CD4-positive, alpha-beta T cell (primary cell): ENCODE measurements at regions not wholly inside any gene's neighbourhood (a gene's known extent, or its start where the extent isn't known, plus 50 kb on each side); places are given as distances from the start of the nearest gene placed in this dataset.

Source experiments
- ATAC-seq: fragments of 200-7000 bp; cut with Tn5 transposase; one replicate; pipeline ENCODE4 v1.10.0; 2022; ENCODE audit warnings: mild to moderate bottlenecking; ENCODE audit not compliant: poor library complexity
- CTCF ChIA-PET: fragments of 350-600 bp; sonication (Branson Sonifier 250); formaldehyde crosslinking; loops from one replicate; lab custom pipeline; 2021; ENCODE audit warnings: antibody characterized with exemption, inconsistent platforms; lab: Charles Lee
- POLR2A ChIA-PET: fragments of 350-600 bp; sonication (Branson Sonifier 250); formaldehyde crosslinking; loops from one replicate; lab custom pipeline; 2021; ENCODE audit warnings: antibody characterized with exemption, inconsistent platforms; lab: Charles Lee
- DNase-seq, 14 experiments: peaks; one replicate each; pipeline ENCODE4 v3.0.0-alpha.2; 2013 to 2020; ENCODE audit warnings: mixed read lengths in 2 of 14
- H3K27ac ChIP-seq, 2 donors: one replicate each; pipeline versions ENCODE4 v1.5.1 to v1.7.0; 2013; ENCODE audit warnings: low read length in 2 of 2, low read depth in 1 of 2, mild to moderate bottlenecking in 1 of 2
- H3K27me3 ChIP-seq, 2 experiments: 1 replicate in 1 of 2; 2 replicates in 1 of 2; pipeline versions ENCODE4 v1.6.1 to v1.7.0; 2013; ENCODE audit warnings: low read length in 2 of 2, control low read depth in 1 of 2, mild to moderate bottlenecking in 1 of 2, moderate library complexity in 1 of 2; ENCODE audit not compliant: insufficient read depth in 2 of 2, control insufficient read depth in 1 of 2
- H3K36me3 ChIP-seq: one replicate; pipeline ENCODE4 v1.6.1; 2013; ENCODE audit warnings: low read length, control low read depth; ENCODE audit not compliant: insufficient read depth
- H3K4me1 ChIP-seq: one replicate; pipeline ENCODE4 v1.6.1; 2013; ENCODE audit warnings: low read length, control low read depth; ENCODE audit not compliant: insufficient read depth
- H3K4me3 ChIP-seq: one replicate; pipeline ENCODE4 v1.5.1; 2013; ENCODE audit warnings: mild to moderate bottlenecking, low read length, moderate library complexity
- H3K9me3 ChIP-seq, 2 experiments: 1 replicate in 1 of 2; 2 replicates in 1 of 2; pipeline versions ENCODE4 v1.6.1 to v1.7.0; 2013; ENCODE audit warnings: low read length in 2 of 2, mild to moderate bottlenecking in 2 of 2, control low read depth in 1 of 2, moderate library complexity in 1 of 2; ENCODE audit not compliant: control insufficient read depth in 1 of 2, insufficient read depth in 1 of 2
- H3K27ac Mint-ChIP-seq: one replicate; pipeline ENCODE4 v1.8.0; 2020; ENCODE audit warnings: mixed read lengths
- H3K27me3 Mint-ChIP-seq: one replicate; pipeline ENCODE4 v1.8.0; 2021; ENCODE audit warnings: mixed read lengths
- H3K36me3 Mint-ChIP-seq: one replicate; pipeline ENCODE4 v1.8.0; 2021; ENCODE audit warnings: low read depth, mixed read lengths
- H3K4me1 Mint-ChIP-seq: one replicate; pipeline ENCODE4 v1.8.0; 2021; ENCODE audit warnings: low read depth, mixed read lengths
- H3K4me3 Mint-ChIP-seq: one replicate; pipeline ENCODE4 v1.8.0; 2020; ENCODE audit warnings: mild to moderate bottlenecking, mixed read lengths
- H3K9me3 Mint-ChIP-seq: one replicate; pipeline ENCODE4 v1.8.0; 2020; ENCODE audit warnings: mixed read lengths
- CTCF ChIP-seq: fragments of 200-600 bp; IDR thresholded peaks from one replicate; pipeline ENCODE4 v1.8.0; 2022; ENCODE audit warnings: antibody characterized with exemption, mild to moderate bottlenecking
- intact Hi-C, 2 experiments: fragments of 100-400 bp; cut with DNase I in 1 of 2; cut with micrococcal nuclease in 1 of 2; formaldehyde crosslinking; loops; one replicate each; pipeline versions ENCODE4 v1.15.1 to v1.9.0; 2023 to 2025; cut with DNase I, micrococcal nuclease

GRCh38 chrY:15501181-15501580 is 976.9 kb downstream of the NLGN4Y start:
- no peaks in the 10 kb centered on the region for H3K9me3 ChIP-seq
- no peaks in the 10 kb centered on the region for H3K4me1 ChIP-seq
- ChIA-PET POLR2A (no interaction called here), CTCF (no interaction called here)
- no peak for DNase-seq
- no peak overlapping the region for H3K4me3 ChIP-seq
- no peaks in the 10 kb centered on the region for H3K9me3 Mint-ChIP-seq
- H3K27me3 ChIP-seq, result no peaks in the 10 kb centered on the region
- intact Hi-C loops, result no loop called here
- no peaks in the 10 kb centered on the region for H3K36me3 Mint-ChIP-seq
- no peak for TF ChIP-seq CTCF
- H3K4me3 Mint-ChIP-seq, result no peak overlapping the region
- no peak overlapping the region for H3K27ac ChIP-seq
- no peaks in the 10 kb centered on the region for H3K36me3 ChIP-seq
- peaks cover 22% of the 10 kb centered on the region for H3K27me3 Mint-ChIP-seq
- H3K27ac Mint-ChIP-seq, result no peak overlapping the region
- no peaks in the 10 kb centered on the region for H3K4me1 Mint-ChIP-seq
- no peak for ATAC-seq

GRCh38 chrY:15510288-15510687 is 986.0 kb downstream of the NLGN4Y start:
- CTCF ChIA-PET, result no interaction called here

DNA sequence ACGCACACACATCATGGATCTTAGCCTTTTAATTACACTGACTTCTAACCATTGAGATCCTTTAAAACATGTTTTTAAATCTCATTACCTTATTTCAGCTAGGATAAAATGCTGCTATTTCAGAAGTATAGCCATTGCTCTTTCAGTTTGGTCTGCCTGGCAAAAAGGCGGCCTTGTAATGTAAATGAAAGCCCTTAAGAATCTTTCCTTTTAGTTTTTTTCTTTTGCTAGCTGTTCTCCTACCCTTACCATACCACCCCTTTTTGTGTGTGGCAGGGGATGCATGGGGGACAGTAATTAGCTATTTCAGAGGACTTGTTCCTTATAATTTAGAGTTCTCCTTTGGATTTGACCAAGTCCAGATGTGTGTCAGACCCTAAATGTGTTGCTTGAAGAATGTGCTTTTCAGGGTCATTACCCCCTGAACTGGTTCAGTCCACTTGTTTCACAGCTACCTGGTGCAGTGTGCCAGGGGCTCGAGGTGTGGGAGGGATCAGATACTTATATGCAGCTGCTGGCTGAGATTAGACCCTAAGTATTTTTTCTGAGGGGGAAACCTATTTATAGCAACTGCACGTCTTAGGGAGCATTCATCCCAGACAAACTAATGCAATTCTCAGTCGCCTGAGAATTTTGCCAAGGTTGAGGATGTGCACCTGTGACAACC is 986.8 kb downstream of the NLGN4Y start:
- Mint-ChIP-seq H3K4me3 (no peak overlapping the region), H3K4me1 (no peaks in the 10 kb centered on the region), H3K36me3 (no peaks in the 10 kb centered on the region), H3K27ac (no peak overlapping the region), H3K9me3 (no peaks in the 10 kb centered on the region), H3K27me3 (no peaks in the 10 kb centered on the region)
- no peaks in the 10 kb centered on the region for H3K4me1 ChIP-seq
- H3K4me3 ChIP-seq, result no peak overlapping the region
- H3K9me3 ChIP-seq, result no peaks in the 10 kb centered on the region
- ATAC-seq (no peak), DNase-seq (no peak)
- H3K27me3 ChIP-seq, result no peaks in the 10 kb centered on the region
- intact Hi-C loops, result no loop called here
- H3K36me3 ChIP-seq, result no peaks in the 10 kb centered on the region
- POLR2A ChIA-PET, result no interaction called here
- no peak for TF ChIP-seq CTCF
- no peak overlapping the region for H3K27ac ChIP-seq
- CTCF ChIA-PET, result no interaction called here

More at GRCh38 chrY:15510288-15510687, 986.0 kb downstream of the NLGN4Y start:
- no peaks in the 10 kb centered on the region for H3K4me1 Mint-ChIP-seq
- no peaks in the 10 kb centered on the region for H3K9me3 Mint-ChIP-seq
- H3K27me3 Mint-ChIP-seq, result peaks cover 5% of the 10 kb centered on the region
- ATAC-seq (no peak), DNase-seq (no peak)
- H3K36me3 ChIP-seq, result no peaks in the 10 kb centered on the region
- H3K4me3 ChIP-seq, result no peak overlapping the region
- no peaks in the 10 kb centered on the region for H3K4me1 ChIP-seq
- no peak overlapping the region for H3K4me3 Mint-ChIP-seq
- H3K36me3 Mint-ChIP-seq, result no peaks in the 10 kb centered on the region
- TF ChIP-seq CTCF, result no peak
- H3K27ac ChIP-seq, result no peak overlapping the region
- no peaks in the 10 kb centered on the region for H3K27me3 ChIP-seq
- POLR2A ChIA-PET, result no interaction called here
- no peak overlapping the region for H3K27ac Mint-ChIP-seq
- H3K9me3 ChIP-seq, result no peaks in the 10 kb centered on the region
- intact Hi-C loops, result no loop called here
